Adrenal gland (tissue), 5 donors: ENCODE measurements at regions not wholly inside any gene's neighbourhood (a gene's known extent, or its start where the extent isn't known, plus 50 kb on each side); places are given as distances from the start of the nearest gene placed in this dataset.

Source experiments
- CTCF ChIP-seq, 6 experiments: fragments of 450-650 bp in 4 of 6; fragments of 200-600 bp in 2 of 6; sonication (generic) in 1 of 6; IDR thresholded peaks; 1 replicate in 5 of 6; 2 replicates in 1 of 6; pipeline versions ENCODE4 v1.5.1 to v1.8.0; 2016 to 2021; ENCODE audit warnings: antibody characterized with exemption in 6 of 6, mild to moderate bottlenecking in 2 of 6, moderate library complexity in 1 of 6
- POLR2A ChIP-seq, 2 donors: fragments of 450-650 bp; IDR thresholded peaks; one replicate each; pipeline ENCODE4 v1.6.1; 2017; ENCODE audit warnings: antibody characterized with exemption in 2 of 2, mild to moderate bottlenecking in 2 of 2, moderate library complexity in 1 of 2
- donor health status: DM: no; HTN: no; CAD: no.

DNA sequence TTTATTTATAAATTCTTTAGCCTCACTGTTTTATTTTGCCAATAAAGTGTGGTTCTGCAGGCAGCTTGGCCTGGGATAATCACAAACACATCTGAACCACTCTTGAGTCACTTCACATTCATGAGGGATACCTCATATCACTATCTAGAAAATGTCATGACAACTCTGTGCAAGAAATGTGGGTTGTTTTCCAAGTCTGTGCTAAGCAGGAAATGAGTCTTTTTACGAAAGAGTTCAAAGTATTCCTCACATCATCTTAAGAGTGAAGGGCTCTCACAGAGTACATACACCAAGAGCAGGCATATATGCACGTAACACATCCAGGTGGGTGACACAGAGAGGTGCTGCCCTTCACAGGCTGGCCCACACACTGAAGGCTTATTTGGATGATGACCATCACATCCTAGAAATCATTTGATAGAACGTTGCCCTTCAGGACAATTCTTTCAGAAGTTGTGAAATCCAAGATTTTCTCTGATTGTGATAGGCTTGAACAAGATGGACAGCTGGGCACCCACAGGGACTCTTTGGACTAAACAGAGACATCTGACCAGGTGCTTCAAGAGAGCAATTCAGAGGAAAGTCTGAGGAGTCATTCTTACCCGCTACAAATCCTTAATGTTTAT is 811.1 kb upstream of the LRATD1 start:
- TF ChIP-seq CTCF (IDR thresholded peaks at IDR 0.05) (no peak), POLR2A (IDR thresholded peaks at IDR 0.05) (no peak)
